ENCODE measurements at regions not wholly inside any gene's neighbourhood (a gene's known extent, or its start where the extent isn't known, plus 50 kb on each side); places are given as distances from the start of the nearest gene placed in this dataset.

DNA sequence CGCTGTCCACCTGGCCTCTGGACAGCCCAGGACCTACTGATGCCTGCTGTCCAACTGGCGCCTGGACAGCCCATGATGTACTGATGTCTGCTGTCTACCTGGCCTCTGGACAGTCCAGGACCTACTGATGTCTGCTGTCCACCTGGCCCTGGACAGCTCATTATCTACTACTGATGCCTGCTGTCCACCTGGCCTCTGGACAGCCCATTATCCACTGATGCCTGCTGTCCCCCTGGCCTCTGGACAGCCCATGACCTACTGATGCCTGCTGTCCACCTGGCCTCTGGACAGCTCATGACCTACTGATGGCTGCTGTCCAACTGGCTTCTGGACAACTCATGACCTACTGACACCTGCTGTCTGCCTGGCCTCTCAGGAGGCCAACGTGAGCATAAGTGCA, 208.1 kb downstream of the TEX29 start:
- TF ChIP-seq, protein P1, sequence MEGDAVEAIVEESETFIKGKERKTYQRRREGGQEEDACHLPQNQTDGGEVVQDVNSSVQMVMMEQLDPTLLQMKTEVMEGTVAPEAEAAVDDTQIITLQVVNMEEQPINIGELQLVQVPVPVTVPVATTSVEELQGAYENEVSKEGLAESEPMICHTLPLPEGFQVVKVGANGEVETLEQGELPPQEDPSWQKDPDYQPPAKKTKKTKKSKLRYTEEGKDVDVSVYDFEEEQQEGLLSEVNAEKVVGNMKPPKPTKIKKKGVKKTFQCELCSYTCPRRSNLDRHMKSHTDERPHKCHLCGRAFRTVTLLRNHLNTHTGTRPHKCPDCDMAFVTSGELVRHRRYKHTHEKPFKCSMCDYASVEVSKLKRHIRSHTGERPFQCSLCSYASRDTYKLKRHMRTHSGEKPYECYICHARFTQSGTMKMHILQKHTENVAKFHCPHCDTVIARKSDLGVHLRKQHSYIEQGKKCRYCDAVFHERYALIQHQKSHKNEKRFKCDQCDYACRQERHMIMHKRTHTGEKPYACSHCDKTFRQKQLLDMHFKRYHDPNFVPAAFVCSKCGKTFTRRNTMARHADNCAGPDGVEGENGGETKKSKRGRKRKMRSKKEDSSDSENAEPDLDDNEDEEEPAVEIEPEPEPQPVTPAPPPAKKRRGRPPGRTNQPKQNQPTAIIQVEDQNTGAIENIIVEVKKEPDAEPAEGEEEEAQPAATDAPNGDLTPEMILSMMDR (conservative IDR thresholded peaks at IDR 0.05 in 1 of 2, IDR thresholded peaks at IDR 0.05 in 1 of 2; ENCODE audit: low read depth in 1 of 2, low read length in 2 of 2) = no peak
- TF ChIP-seq EZH2 (IDR thresholded peaks at IDR 0.05; ENCODE audit: low read length, missing control alignments) = no peak
